ENCODE measurements at regions not wholly inside any gene's neighbourhood (a gene's known extent, or its start where the extent isn't known, plus 50 kb on each side); places are given as distances from the start of the nearest gene placed in this dataset.
A peak's percentile ranks its signal among the peaks of the same experiment; 100 is the strongest.

DNA sequence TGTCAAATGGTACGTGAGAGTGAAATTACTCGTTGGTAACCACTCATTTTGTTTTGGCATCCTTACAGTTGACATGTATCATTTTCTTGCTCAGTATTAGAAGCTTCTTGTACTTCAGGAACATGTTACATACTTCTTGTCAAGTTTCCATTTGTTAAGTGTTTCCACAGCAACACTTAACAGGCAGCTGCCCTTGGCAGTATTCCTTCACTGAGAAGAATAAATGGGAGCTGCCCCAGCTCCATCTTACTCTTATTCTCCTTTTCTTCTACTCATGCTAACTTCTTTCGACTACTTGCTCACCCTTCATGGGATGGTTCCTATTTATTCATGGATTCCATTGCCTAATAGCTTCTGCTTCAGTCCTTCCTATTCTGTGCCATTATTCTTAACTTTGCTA is 60.1 kb upstream of the TUBA3E start:
- DNase-seq (ENCODE audit: low read depth, low spot score) = no peak
- H3K9me3 ChIP-seq (ENCODE audit: control insufficient read depth, low read depth, low read length) = no peaks in the 10 kb centered on the region
- H3K9ac ChIP-seq (ENCODE audit: control insufficient read depth, extremely low read depth, insufficient read depth, low read length) = no peak overlapping the region
- no peak for TF ChIP-seq CTCF (optimal IDR thresholded peaks at IDR 0.05 in 1 of 3, IDR thresholded peaks at IDR 0.05 in 1 of 3, conservative IDR thresholded peaks at IDR 0.05 in 1 of 3; ENCODE audit: extremely low read depth in 1 of 3, insufficient read depth in 2 of 3, low read length in 3 of 3)
- TF ChIP-seq EZH2 (IDR thresholded peaks at IDR 0.05; ENCODE audit: low read length) = no peak
- H4K20me1 ChIP-seq (ENCODE audit: control insufficient read depth, extremely low read depth, insufficient read depth, low read length) = no peaks in the 10 kb centered on the region
- H3K4me1 ChIP-seq (ENCODE audit: control insufficient read depth, extremely low read depth, insufficient read depth, low read length) = peaks cover 5% of the 10 kb centered on the region
- no peak overlapping the region for H3K4me2 ChIP-seq (ENCODE audit: control insufficient read depth, extremely low read depth, insufficient read depth, low read depth, low read length)
- H3K9me1 ChIP-seq (ENCODE audit: control insufficient read depth, extremely low read depth, insufficient read depth, low read length) = no peaks in the 10 kb centered on the region
- no peak overlapping the region for H3K27ac ChIP-seq (ENCODE audit: control insufficient read depth, insufficient read depth, low read length)
- no peaks in the 10 kb centered on the region for H3K79me2 ChIP-seq (ENCODE audit: control insufficient read depth, insufficient read depth, low read length)
- no peak for FAIRE-seq
- H3K4me3 ChIP-seq (ENCODE audit: control insufficient read depth in 2 of 3, extremely low read depth in 1 of 3, insufficient read depth in 2 of 3, low read depth in 1 of 3, low read length in 3 of 3) = no peak overlapping the region
- no peaks in the 10 kb centered on the region for H3K27me3 ChIP-seq (ENCODE audit: control insufficient read depth, extremely low read depth, insufficient read depth, low read length)
- no peaks in the 10 kb centered on the region for H3K36me3 ChIP-seq (ENCODE audit: control insufficient read depth in 2 of 2, extremely low read depth in 1 of 2, insufficient read depth in 2 of 2, low read length in 2 of 2)
- no peak overlapping the region for H2AFZ ChIP-seq (ENCODE audit: control insufficient read depth, low read length)
- dilution Hi-C loops (cut with MboI; ENCODE audit: extremely low pct_ligation_motif_present, low sequenced_read_pairs) = no loop called here

DNA sequence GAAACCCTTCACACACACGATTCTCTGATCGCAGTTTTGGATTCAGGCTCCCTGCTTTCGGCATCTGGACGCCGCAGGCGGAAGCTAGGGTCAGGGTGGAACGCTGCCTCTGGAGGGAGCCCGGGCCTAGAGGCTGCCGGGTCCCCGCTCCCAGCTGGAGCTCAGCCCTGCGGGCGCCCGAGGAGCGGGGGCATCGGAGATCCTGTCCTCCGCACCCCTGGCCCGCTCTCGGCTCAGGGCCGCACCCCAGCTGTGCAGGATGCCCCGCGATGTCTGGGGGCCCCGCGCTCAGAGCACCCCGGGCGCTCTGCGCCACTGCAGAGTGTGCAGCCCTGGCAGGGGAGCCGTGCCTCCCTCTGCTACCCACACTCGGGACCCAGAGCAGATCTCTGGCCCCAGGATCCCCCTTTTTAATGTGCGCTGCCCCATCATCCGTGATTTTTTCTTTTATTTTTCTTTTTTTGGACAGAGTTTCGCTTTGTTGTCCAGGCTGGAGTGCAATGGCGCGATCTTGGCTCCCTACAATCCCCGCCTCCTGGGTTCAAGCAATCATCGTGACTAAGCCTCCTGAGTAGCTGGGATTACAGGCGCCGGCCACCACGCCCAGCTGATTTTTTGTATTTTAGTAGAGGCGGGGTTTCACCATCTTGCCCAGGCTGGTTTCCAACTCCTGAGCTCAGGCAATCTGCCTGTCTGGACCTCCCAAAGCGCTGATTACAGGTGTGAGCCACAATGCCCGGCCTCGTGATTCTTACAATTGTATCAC is 54.8 kb upstream of the TUBA3E start:
- Histone ChIP-seq H3K36me3 (ENCODE audit: control insufficient read depth in 2 of 2, extremely low read depth in 1 of 2, insufficient read depth in 2 of 2, low read length in 2 of 2) (no peaks in the 10 kb centered on the region), H3K27ac (ENCODE audit: control insufficient read depth, insufficient read depth, low read length) (peak overlapping the region; percentile 43), H3K79me2 (ENCODE audit: control insufficient read depth, insufficient read depth, low read length) (no peaks in the 10 kb centered on the region), H3K4me2 (ENCODE audit: control insufficient read depth, extremely low read depth, insufficient read depth, low read depth, low read length) (peak overlapping the region; percentile 71), H4K20me1 (ENCODE audit: control insufficient read depth, extremely low read depth, insufficient read depth, low read length) (no peaks in the 10 kb centered on the region), H3K4me3 (ENCODE audit: control insufficient read depth in 2 of 3, extremely low read depth in 1 of 3, insufficient read depth in 2 of 3, low read depth in 1 of 3, low read length in 3 of 3) (peak overlapping the region; percentile 27 to 64 (median 35)), H2AFZ (ENCODE audit: control insufficient read depth, low read length) (peak overlapping the region; percentile 77), H3K9me3 (ENCODE audit: control insufficient read depth, low read depth, low read length) (no peaks in the 10 kb centered on the region), H3K9ac (ENCODE audit: control insufficient read depth, extremely low read depth, insufficient read depth, low read length) (peak overlapping the region; percentile 62), H3K4me1 (ENCODE audit: control insufficient read depth, extremely low read depth, insufficient read depth, low read length) (peaks cover 9% of the 10 kb centered on the region), H3K9me1 (ENCODE audit: control insufficient read depth, extremely low read depth, insufficient read depth, low read length) (no peaks in the 10 kb centered on the region), H3K27me3 (ENCODE audit: control insufficient read depth, extremely low read depth, insufficient read depth, low read length) (peaks cover 8% of the 10 kb centered on the region)
- TF ChIP-seq CTCF (optimal IDR thresholded peaks at IDR 0.05 in 1 of 3, IDR thresholded peaks at IDR 0.05 in 1 of 3, conservative IDR thresholded peaks at IDR 0.05 in 1 of 3; ENCODE audit: extremely low read depth in 1 of 3, insufficient read depth in 2 of 3, low read length in 3 of 3) (peak in 1 of 3 experiments; percentile 24), EZH2 (IDR thresholded peaks at IDR 0.05; ENCODE audit: low read length) (no peak)
- peak; percentile 63 for FAIRE-seq
- DNase-seq (ENCODE audit: low read depth, low spot score) = peak; percentile 25
- dilution Hi-C loops (cut with MboI; ENCODE audit: extremely low pct_ligation_motif_present, low sequenced_read_pairs) = no loop called here
